ENCODE measurements at regions not wholly inside any gene's neighbourhood (a gene's known extent, or its start where the extent isn't known, plus 50 kb on each side); places are given as distances from the start of the nearest gene placed in this dataset.
"Not testable (repeated sequence)": the region's sequence is repeated elsewhere in the genome, so short reads cannot be mapped to it uniquely, and the experiment has no call there.

DNA sequence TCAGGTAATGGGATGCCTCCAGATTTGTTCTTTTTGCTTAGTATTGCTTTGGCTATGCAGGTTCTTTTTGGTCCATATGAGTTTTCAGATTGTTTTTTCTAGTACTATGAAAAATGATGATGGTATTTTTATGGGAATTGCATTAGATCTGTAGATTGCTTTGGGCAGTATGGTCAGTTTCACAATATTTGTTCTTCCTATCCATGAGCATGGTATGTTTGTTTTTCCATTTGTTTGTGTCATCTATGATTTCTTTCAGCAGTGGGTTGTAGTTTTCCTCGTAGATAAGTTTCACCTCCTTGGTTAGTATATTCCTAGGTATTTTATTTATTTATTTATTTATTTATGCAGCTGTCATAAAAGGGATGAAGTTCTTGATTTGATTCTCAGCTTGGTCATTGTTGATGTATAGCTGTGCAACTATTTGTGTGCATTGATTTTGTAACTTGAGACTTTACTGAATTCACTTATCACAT is 103.9 kb upstream of the DNAH14 start:
- H3K27ac Mint-ChIP-seq (ENCODE audit: unreplicated experiment): no peak overlapping the region
- H3K4me1 Mint-ChIP-seq: no peaks in the 10 kb centered on the region
- peaks cover 7% of the 10 kb centered on the region for H3K27me3 Mint-ChIP-seq (ENCODE audit: low read depth)
- H3K4me3 Mint-ChIP-seq: no peak overlapping the region
- H3K9me3 Mint-ChIP-seq: peaks cover 24% of the 10 kb centered on the region
- no peak for TF ChIP-seq CTCF (conservative IDR thresholded peaks at IDR 0.05)
- peaks cover 2% of the 10 kb centered on the region for H3K36me3 Mint-ChIP-seq (ENCODE audit: low read depth)
- DNase-seq (ENCODE audit: low read depth, low spot score): no peak

DNA sequence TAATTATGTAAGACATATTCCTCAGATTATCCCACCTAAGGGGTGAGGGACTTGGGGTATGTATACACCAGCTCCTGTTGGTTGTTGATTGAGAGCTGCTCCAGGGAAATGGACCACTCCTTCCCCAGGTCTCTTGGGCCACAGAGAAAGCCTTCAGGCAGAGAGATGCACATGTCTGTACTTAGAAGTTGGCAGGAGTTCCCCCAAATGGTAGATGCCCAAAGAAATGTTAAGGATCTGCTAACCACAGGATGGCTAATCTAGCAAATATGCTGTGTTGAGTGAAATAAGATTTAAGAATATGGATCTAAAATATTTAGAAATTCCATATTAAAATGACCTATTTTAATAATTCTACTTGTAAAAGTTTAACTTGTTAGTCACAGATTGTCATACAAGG is 100.8 kb upstream of the DNAH14 start:
- Mint-ChIP-seq H3K36me3 (ENCODE audit: low read depth) (peaks cover 8% of the 10 kb centered on the region), H3K4me1 (no peaks in the 10 kb centered on the region), H3K9me3 (peaks cover 20% of the 10 kb centered on the region), H3K27me3 (ENCODE audit: low read depth) (peaks cover 10% of the 10 kb centered on the region), H3K27ac (ENCODE audit: unreplicated experiment) (no peak overlapping the region), H3K4me3 (no peak overlapping the region)
- TF ChIP-seq CTCF (conservative IDR thresholded peaks at IDR 0.05): no peak
- no peak for DNase-seq (ENCODE audit: low read depth, low spot score)

GRCh38 chr1:224831501-224831900 is 98.0 kb upstream of the DNAH14 start:
- H3K36me3 Mint-ChIP-seq (ENCODE audit: low read depth): peaks cover 6% of the 10 kb centered on the region

GRCh38 chr1:224839648-224840300 is 89.7 kb upstream of the DNAH14 start:
- H3K4me3 Mint-ChIP-seq; H3K36me3 Mint-ChIP-seq (ENCODE audit: low read depth); DNase-seq (ENCODE audit: low read depth, low spot score); H3K27me3 Mint-ChIP-seq (ENCODE audit: low read depth); H3K4me1 Mint-ChIP-seq; H3K9me3 Mint-ChIP-seq; H3K27ac Mint-ChIP-seq (ENCODE audit: unreplicated experiment): not testable (repeated sequence)

More at GRCh38 chr1:224831501-224831900, 98.0 kb upstream of the DNAH14 start:
- H3K27me3 Mint-ChIP-seq (ENCODE audit: low read depth): peaks cover 10% of the 10 kb centered on the region
- no peak overlapping the region for H3K27ac Mint-ChIP-seq (ENCODE audit: unreplicated experiment)
- H3K4me1 Mint-ChIP-seq: no peaks in the 10 kb centered on the region
- TF ChIP-seq CTCF (conservative IDR thresholded peaks at IDR 0.05): no peak
- DNase-seq (ENCODE audit: low read depth, low spot score): no peak
- peaks cover 6% of the 10 kb centered on the region for H3K9me3 Mint-ChIP-seq
- no peak overlapping the region for H3K4me3 Mint-ChIP-seq

- not testable (repeated sequence) for H3K36me3 Mint-ChIP-seq (ENCODE audit: low read depth); DNase-seq (ENCODE audit: low read depth, low spot score); H3K4me3 Mint-ChIP-seq; H3K9me3 Mint-ChIP-seq; H3K27me3 Mint-ChIP-seq (ENCODE audit: low read depth); H3K27ac Mint-ChIP-seq (ENCODE audit: unreplicated experiment); H3K4me1 Mint-ChIP-seq
Measured at GRCh38 chr1:224841803-224842202, 87.7 kb upstream of the DNAH14 start.

- no peak overlapping the region for H3K27ac Mint-ChIP-seq (ENCODE audit: unreplicated experiment)
- no peak for TF ChIP-seq CTCF (conservative IDR thresholded peaks at IDR 0.05)
- H3K27me3 Mint-ChIP-seq (ENCODE audit: low read depth): no peaks in the 10 kb centered on the region
- no peak overlapping the region for H3K4me3 Mint-ChIP-seq
- no peaks in the 10 kb centered on the region for H3K36me3 Mint-ChIP-seq (ENCODE audit: low read depth)
- no peak for DNase-seq (ENCODE audit: low read depth, low spot score)
- H3K4me1 Mint-ChIP-seq: no peaks in the 10 kb centered on the region
- H3K9me3 Mint-ChIP-seq: peaks cover 3% of the 10 kb centered on the region
Measured at GRCh38 chr1:224846119-224846907, 83.2 kb upstream of the DNAH14 start.
